NCI-H1092 (cell line): ENCODE measurements at regions not wholly inside any gene's neighbourhood (a gene's known extent, or its start where the extent isn't known, plus 50 kb on each side); places are given as distances from the start of the nearest gene placed in this dataset.
"Not testable (repeated sequence)": the region's sequence is repeated elsewhere in the genome, so short reads cannot be mapped to it uniquely, and the experiment has no call there.

Experiments used
- DNase-seq: peaks from one replicate; lab custom pipeline; 2025; lab: John Stamatoyannopoulos, UW

GRCh38 chr3:193962986-193963685 is 172.8 kb upstream of the HES1 start:
- DNase-seq: no peak

GRCh38 chr3:193963808-193964516 is 172.0 kb upstream of the HES1 start:
- DNase-seq: no peak

- DNase-seq: no peak
Observed at GRCh38 chr3:193964517-193964880, 171.4 kb upstream of the HES1 start.

GRCh38 chr3:193968380-193968974 is 167.5 kb upstream of the HES1 start:
- no peak for DNase-seq

GRCh38 chr3:193970131-193970772 is 165.7 kb upstream of the HES1 start:
- not testable (repeated sequence) for DNase-seq

- no peak for DNase-seq
Observed at GRCh38 chr3:193970773-193971206, 165.2 kb upstream of the HES1 start.

- no peak for DNase-seq
Observed at GRCh38 chr3:193971261-193971751, 164.6 kb upstream of the HES1 start.

- no peak for DNase-seq
Observed at GRCh38 chr3:193971966-193972365, 164.0 kb upstream of the HES1 start.

- no peak for DNase-seq
Observed at GRCh38 chr3:193972832-193973231, 163.1 kb upstream of the HES1 start.

GRCh38 chr3:193974191-193974652 is 161.7 kb upstream of the HES1 start:
- DNase-seq: no peak

- no peak for DNase-seq
Observed at GRCh38 chr3:193974671-193975535, 161.0 kb upstream of the HES1 start.

GRCh38 chr3:193977622-193978021 is 158.3 kb upstream of the HES1 start:
- no peak for DNase-seq

- no peak for DNase-seq
Observed at GRCh38 chr3:193978030-193978429, 157.9 kb upstream of the HES1 start.

GRCh38 chr3:193978486-193978885 is 157.5 kb upstream of the HES1 start:
- DNase-seq: no peak

GRCh38 chr3:193980326-193980725 is 155.6 kb upstream of the HES1 start:
- no peak for DNase-seq

GRCh38 chr3:193980905-193981304 is 155.0 kb upstream of the HES1 start:
- DNase-seq: no peak

- no peak for DNase-seq
Observed at GRCh38 chr3:193981504-193981903, 154.4 kb upstream of the HES1 start.

- peak; percentile 85 for DNase-seq
Observed at GRCh38 chr3:193982258-193982659, 153.7 kb upstream of the HES1 start.

- no peak for DNase-seq
Observed at GRCh38 chr3:193983846-193984818, 151.8 kb upstream of the HES1 start.

- no peak for DNase-seq
Observed at GRCh38 chr3:193984876-193985275, 151.1 kb upstream of the HES1 start.
